IPS-NIHi7 (cell line): ENCODE measurements at regions not wholly inside any gene's neighbourhood (a gene's known extent, or its start where the extent isn't known, plus 50 kb on each side); places are given as distances from the start of the nearest gene placed in this dataset.
A peak's percentile ranks its signal among the peaks of the same experiment; 100 is the strongest.
"Not testable (repeated sequence)": the region's sequence is repeated elsewhere in the genome, so short reads cannot be mapped to it uniquely, and the experiment has no call there.

Experiments used
- DNase-seq: peaks from one replicate; pipeline ENCODE4 v3.0.0; 2012; ENCODE audit warnings: mixed read lengths; ENCODE audit errors: extremely low spot score

- DNase-seq: no peak
These were observed 129.7 kb downstream of the EPC1 start for GRCh38 chr10:32217216-32217615.

- DNase-seq: not testable (repeated sequence)
These were observed 133.1 kb downstream of the EPC1 start for GRCh38 chr10:32213838-32214237.

- no peak for DNase-seq
These were observed 136.0 kb downstream of the EPC1 start for GRCh38 chr10:32211046-32211363.

- DNase-seq: peak; percentile 72
These were observed 136.5 kb downstream of the EPC1 start for GRCh38 chr10:32210306-32211045.

GRCh38 chr10:32208005-32208404 lies 139.0 kb downstream of the EPC1 start:
- DNase-seq: not testable (repeated sequence)

- peak; percentile 73 for DNase-seq
These were observed 139.4 kb downstream of the EPC1 start for GRCh38 chr10:32207544-32207943.

- no peak for DNase-seq
These were observed 141.3 kb downstream of the EPC1 start for GRCh38 chr10:32205670-32206069.

GRCh38 chr10:32204606-32205005 lies 142.4 kb downstream of the EPC1 start:
- DNase-seq: no peak

GRCh38 chr10:32199714-32200394 lies 143.6 kb upstream of the KIF5B start:
- no peak for DNase-seq

GRCh38 chr10:32197423-32197822 lies 141.2 kb upstream of the KIF5B start:
- DNase-seq: no peak

GRCh38 chr10:32190890-32191491 lies 134.8 kb upstream of the KIF5B start:
- no peak for DNase-seq

- DNase-seq: no peak
These were observed 133.3 kb upstream of the KIF5B start for GRCh38 chr10:32189400-32190084.

- DNase-seq: not testable (repeated sequence)
These were observed 132.4 kb upstream of the KIF5B start for GRCh38 chr10:32188601-32189000.

GRCh38 chr10:32187686-32188085 lies 131.5 kb upstream of the KIF5B start:
- no peak for DNase-seq

GRCh38 chr10:32183652-32184051 lies 127.4 kb upstream of the KIF5B start:
- not testable (repeated sequence) for DNase-seq

GRCh38 chr10:32182476-32182875 lies 126.3 kb upstream of the KIF5B start:
- DNase-seq: no peak

- no peak for DNase-seq
These were observed 124.4 kb upstream of the KIF5B start for GRCh38 chr10:32180390-32181280.

- DNase-seq: no peak
These were observed 123.6 kb upstream of the KIF5B start for GRCh38 chr10:32179836-32180235.

- not testable (repeated sequence) for DNase-seq
These were observed 121.4 kb upstream of the KIF5B start for GRCh38 chr10:32177594-32177993.

GRCh38 chr10:32175629-32176028 lies 119.4 kb upstream of the KIF5B start:
- no peak for DNase-seq

- DNase-seq: no peak
These were observed 118.2 kb upstream of the KIF5B start for GRCh38 chr10:32174349-32174893.
